ENCODE measurements at regions not wholly inside any gene's neighbourhood (a gene's known extent, or its start where the extent isn't known, plus 50 kb on each side); places are given as distances from the start of the nearest gene placed in this dataset.

GRCh38 chr16:35692824-35693223, 2233.4 kb downstream of the TP53TG3F start:
- POLR2A ChIA-PET, result no interaction called here
- Mint-ChIP-seq H3K36me3 (ENCODE audit: insufficient read depth, unreplicated experiment) (no peaks in the 10 kb centered on the region), H3K4me1 (ENCODE audit: low read depth, unreplicated experiment) (no peaks in the 10 kb centered on the region), H3K27ac (ENCODE audit: unreplicated experiment) (no peak overlapping the region), H3K4me3 (ENCODE audit: unreplicated experiment) (no peak overlapping the region), H3K27me3 (ENCODE audit: insufficient read depth, unreplicated experiment) (no peaks in the 10 kb centered on the region), H3K9me3 (ENCODE audit: unreplicated experiment) (peaks cover 25% of the 10 kb centered on the region)
- intact Hi-C loops (cut with micrococcal nuclease; ENCODE audit: unreplicated experiment), result no loop called here
- TF ChIP-seq CTCF (IDR thresholded peaks at IDR 0.05; ENCODE audit: insufficient read depth in 1 of 2, low read depth in 1 of 2, low read length in 1 of 2, severe bottlenecking in 1 of 2, unreplicated experiment in 1 of 2), result no peak
- no peak for DNase-seq
- Histone ChIP-seq H3K36me3 (ENCODE audit: control insufficient read depth, insufficient read depth, low read length) (no peaks in the 10 kb centered on the region), H3K4me1 (no peaks in the 10 kb centered on the region), H3K9me3 (no peaks in the 10 kb centered on the region), H3K27me3 (replicated peaks; ENCODE audit: control insufficient read depth, insufficient read depth, low read length) (no peaks in the 10 kb centered on the region), H3K4me3 (ENCODE audit: low read depth, low read length) (no peak overlapping the region)
- no TSS peak for BruUV-seq (replicated peaks)
- CTCF ChIA-PET, result no interaction called here

GRCh38 chr16:35706901-35707300, 2247.5 kb downstream of the TP53TG3F start:
- TF ChIP-seq CTCF (IDR thresholded peaks at IDR 0.05; ENCODE audit: insufficient read depth in 1 of 2, low read depth in 1 of 2, low read length in 1 of 2, severe bottlenecking in 1 of 2, unreplicated experiment in 1 of 2), result no peak
- Histone ChIP-seq H3K4me1 (no peaks in the 10 kb centered on the region), H3K27me3 (replicated peaks; ENCODE audit: control insufficient read depth, insufficient read depth, low read length) (no peaks in the 10 kb centered on the region), H3K36me3 (ENCODE audit: control insufficient read depth, insufficient read depth, low read length) (no peaks in the 10 kb centered on the region), H3K4me3 (ENCODE audit: low read depth, low read length) (no peak overlapping the region), H3K9me3 (no peaks in the 10 kb centered on the region)
- H3K9me3 Mint-ChIP-seq (ENCODE audit: unreplicated experiment), result no peaks in the 10 kb centered on the region
- no TSS peak for BruUV-seq (replicated peaks)
- H3K27me3 Mint-ChIP-seq (ENCODE audit: insufficient read depth, unreplicated experiment), result no peaks in the 10 kb centered on the region
- ChIA-PET POLR2A (no interaction called here), CTCF (no interaction called here)
- no peak overlapping the region for H3K4me3 Mint-ChIP-seq (ENCODE audit: unreplicated experiment)
- intact Hi-C loops (cut with micrococcal nuclease; ENCODE audit: unreplicated experiment), result no loop called here
- H3K4me1 Mint-ChIP-seq (ENCODE audit: low read depth, unreplicated experiment), result no peaks in the 10 kb centered on the region
- H3K36me3 Mint-ChIP-seq (ENCODE audit: insufficient read depth, unreplicated experiment), result no peaks in the 10 kb centered on the region
- DNase-seq, result no peak
- no peak overlapping the region for H3K27ac Mint-ChIP-seq (ENCODE audit: unreplicated experiment)

GRCh38 chr16:35711435-35711834, 2252.0 kb downstream of the TP53TG3F start:
- Mint-ChIP-seq H3K36me3 (ENCODE audit: insufficient read depth, unreplicated experiment) (no peaks in the 10 kb centered on the region), H3K9me3 (ENCODE audit: unreplicated experiment) (no peaks in the 10 kb centered on the region), H3K27me3 (ENCODE audit: insufficient read depth, unreplicated experiment) (no peaks in the 10 kb centered on the region), H3K4me3 (ENCODE audit: unreplicated experiment) (no peak overlapping the region), H3K27ac (ENCODE audit: unreplicated experiment) (no peak overlapping the region), H3K4me1 (ENCODE audit: low read depth, unreplicated experiment) (no peaks in the 10 kb centered on the region)
- no TSS peak for BruUV-seq (replicated peaks)
- intact Hi-C loops (cut with micrococcal nuclease; ENCODE audit: unreplicated experiment), result no loop called here
- H3K36me3 ChIP-seq (ENCODE audit: control insufficient read depth, insufficient read depth, low read length), result no peaks in the 10 kb centered on the region
- no peaks in the 10 kb centered on the region for H3K27me3 ChIP-seq (replicated peaks; ENCODE audit: control insufficient read depth, insufficient read depth, low read length)
- ChIA-PET CTCF (no interaction called here), POLR2A (no interaction called here)
- no peak overlapping the region for H3K4me3 ChIP-seq (ENCODE audit: low read depth, low read length)
- no peak for TF ChIP-seq CTCF (IDR thresholded peaks at IDR 0.05; ENCODE audit: insufficient read depth in 1 of 2, low read depth in 1 of 2, low read length in 1 of 2, severe bottlenecking in 1 of 2, unreplicated experiment in 1 of 2)
- DNase-seq, result no peak
- no peaks in the 10 kb centered on the region for H3K4me1 ChIP-seq
- no peaks in the 10 kb centered on the region for H3K9me3 ChIP-seq
